Activated CD4-positive, CD25-positive, alpha-beta regulatory T cell treated with anti-CD3 and anti-CD28 coated beads, Interleukin-2, amount 50 U/mL, for 24 hours (primary cell): ENCODE measurements at regions not wholly inside any gene's neighbourhood (a gene's known extent, or its start where the extent isn't known, plus 50 kb on each side); places are given as distances from the start of the nearest gene placed in this dataset.
"Not testable (repeated sequence)": the region's sequence is repeated elsewhere in the genome, so short reads cannot be mapped to it uniquely, and the experiment has no call there.

Experiments
- ATAC-seq, 2 donors: fragments of 150-1000 bp; cut with Tn5 transposase; one replicate each; pipeline ENCODE4 v1.10.0; 2021; ENCODE audit warnings: mild to moderate bottlenecking in 1 of 2, moderate library complexity in 1 of 2

DNA sequence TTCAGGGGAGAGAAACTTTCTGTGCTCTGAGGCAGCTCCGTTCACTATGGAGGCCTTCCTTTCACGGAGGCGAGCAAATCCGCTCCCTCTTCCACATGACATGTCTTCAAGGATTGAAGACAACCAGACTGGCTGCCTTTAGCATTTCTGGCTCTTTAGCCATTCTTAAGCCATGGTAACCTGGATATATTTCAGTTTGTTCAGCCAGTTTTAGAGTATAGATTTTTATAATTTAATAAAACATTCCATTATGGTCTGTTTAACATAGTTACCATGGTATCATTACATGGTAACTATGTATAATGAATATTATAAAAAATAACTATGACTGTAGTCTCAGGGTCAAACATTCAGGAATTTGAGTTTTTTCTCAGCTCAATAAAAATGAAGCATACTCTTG is 54.2 kb upstream of the NFIA start:
- ATAC-seq, result no peak

DNA sequence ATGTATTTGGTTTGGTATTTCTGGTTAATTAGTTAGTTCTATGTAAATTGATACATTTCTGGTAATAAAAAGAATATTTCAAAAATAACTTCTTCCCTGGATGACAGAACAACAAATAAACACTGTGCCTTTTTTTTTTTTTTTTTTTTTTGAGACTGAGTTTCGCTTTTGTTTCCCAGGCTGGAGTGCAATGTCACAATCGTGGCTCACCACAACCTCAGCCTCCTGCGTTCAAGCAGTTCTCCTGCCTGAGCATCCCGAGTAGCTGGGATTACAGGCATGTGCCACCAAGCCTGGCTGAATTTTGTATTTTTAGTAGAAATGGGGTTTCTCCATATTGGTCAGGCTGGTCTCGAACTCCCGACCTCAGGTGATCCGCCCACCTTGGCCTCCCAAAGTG is 64.3 kb upstream of the NFIA start:
- ATAC-seq, result not testable (repeated sequence)

GRCh38 chr1:61017651-61018050 is 64.7 kb upstream of the NFIA start:
- no peak for ATAC-seq

DNA sequence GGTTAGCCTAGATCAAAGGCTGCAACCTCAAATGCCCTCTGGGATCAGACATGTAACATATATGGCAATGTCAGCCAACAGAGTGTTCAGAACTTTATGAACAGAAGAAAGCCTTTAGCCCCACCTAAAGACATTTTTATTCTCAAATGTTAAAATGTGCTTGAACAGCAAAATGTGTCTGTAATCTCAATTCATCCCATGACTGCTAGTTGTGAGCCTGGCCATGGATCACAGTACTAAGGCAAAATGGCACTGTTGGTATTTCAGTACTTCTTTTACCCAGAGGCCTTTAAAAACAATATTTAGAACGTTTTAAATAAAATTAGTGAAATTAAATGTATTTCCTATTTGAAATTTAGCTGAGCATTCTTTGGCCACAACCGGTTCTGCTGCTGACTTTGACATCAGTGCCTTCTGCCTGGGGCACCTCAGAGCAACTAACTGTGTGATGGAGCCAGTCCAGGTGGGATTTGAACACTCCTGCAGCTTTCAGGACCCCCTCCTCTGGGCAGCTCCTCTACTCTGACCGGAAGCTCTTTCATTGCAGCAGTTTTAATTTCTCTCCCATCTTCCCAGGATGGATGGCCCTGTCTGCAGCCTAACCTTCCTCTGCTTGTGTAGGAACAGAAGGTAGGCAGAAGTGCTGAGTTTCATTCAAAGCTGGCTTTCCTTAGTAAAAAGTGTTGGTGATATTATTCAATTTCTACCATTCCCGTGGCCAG is 68.3 kb upstream of the NFIA start:
- ATAC-seq, result no peak

DNA sequence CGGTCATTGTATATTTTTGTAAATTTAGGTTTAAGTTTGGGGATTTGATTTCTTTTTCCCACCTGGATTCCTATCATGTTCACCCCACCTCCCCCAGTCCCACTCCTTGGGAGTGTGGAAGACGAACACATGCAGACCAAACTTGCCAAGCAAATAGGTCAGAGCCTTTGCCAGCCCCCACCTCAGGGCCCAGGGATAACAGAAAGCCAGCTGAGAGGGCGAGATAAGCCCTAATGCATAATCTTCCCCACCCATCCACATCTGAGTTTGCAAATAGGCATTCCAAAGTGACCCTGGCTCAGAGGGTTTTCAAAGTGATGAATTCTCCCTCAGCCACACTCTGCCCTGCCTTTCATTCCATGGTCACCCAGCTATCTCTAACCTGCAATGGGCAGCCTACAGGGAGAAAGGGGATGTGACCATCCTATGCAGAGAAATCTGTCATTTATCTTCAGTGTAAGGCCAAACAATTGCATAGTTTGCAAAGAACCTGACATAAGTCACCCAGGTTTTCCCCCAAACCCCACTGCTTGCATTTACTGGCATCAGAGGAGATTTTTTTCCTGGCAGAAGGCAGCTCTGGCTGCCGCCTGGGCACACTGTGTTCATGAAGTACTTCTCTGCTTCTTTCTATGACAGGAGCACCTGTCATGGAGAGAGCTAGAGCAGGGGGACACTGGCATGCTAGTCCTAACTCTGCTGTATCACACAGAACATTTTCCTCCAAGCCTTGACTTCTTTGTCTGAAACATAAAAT is 69.0 kb upstream of the NFIA start:
- no peak for ATAC-seq

DNA sequence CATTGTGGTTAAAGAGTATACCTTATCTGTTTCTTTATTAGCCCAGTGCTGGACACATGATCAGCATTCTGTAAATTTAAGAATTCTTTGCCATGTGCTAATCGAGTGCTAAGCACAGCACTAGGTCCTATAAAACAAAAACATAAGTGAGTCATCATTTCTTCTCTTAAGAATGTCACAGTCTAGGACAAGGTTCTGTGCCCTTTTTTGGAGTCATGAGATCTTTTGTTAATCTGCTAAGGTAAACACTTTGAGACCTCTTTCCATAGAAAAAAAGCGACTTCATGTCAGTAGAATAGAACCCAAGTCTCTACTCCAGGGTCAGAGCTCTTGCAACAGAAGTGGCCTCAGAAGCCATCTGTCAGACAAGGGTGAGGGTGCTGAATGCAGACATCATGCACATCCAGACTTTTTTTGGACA is 70.0 kb upstream of the NFIA start:
- no peak for ATAC-seq

GRCh38 chr1:61011561-61012263 is 70.6 kb upstream of the NFIA start:
- ATAC-seq, result no peak

- ATAC-seq, result no peak
Observed at GRCh38 chr1:61007534-61008364, 74.6 kb upstream of the NFIA start.

- no peak for ATAC-seq
Observed at GRCh38 chr1:61005614-61006580, 76.5 kb upstream of the NFIA start.

DNA sequence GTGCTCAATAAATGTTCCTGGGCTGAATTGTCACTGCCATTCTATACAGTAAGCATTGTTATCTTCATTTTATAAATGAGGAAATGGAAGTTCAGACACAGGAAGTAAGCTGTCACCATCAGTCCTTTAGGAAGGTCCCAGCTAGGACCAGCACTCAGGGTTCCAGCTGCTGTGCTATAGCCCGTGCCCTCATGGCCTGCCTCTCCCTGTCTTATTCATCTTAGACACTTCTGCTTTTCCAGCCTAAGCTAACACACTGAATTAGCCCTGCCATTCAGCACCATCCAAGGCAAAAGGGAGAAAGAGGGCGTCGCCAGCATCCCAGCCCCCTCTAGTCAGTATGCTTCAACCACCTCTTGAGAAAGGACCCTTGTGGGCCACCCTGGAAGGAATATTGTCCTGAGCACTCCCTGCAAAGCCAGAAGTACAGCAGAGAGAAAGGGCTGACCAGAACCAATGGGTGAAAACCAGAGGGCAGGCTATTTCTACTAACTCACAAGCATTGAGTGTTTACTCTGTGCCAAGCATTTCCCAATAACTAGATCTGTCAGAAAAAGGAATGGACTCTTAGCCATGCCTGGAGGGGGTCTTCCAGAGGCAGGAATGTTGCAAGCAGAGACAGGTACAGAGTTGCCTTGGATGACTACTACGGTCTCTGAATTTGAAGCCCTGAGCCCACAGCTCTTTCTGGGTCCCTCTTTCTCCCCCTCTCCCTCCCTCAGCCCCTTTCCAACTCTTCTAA is 77.9 kb upstream of the NFIA start:
- no peak for ATAC-seq

DNA sequence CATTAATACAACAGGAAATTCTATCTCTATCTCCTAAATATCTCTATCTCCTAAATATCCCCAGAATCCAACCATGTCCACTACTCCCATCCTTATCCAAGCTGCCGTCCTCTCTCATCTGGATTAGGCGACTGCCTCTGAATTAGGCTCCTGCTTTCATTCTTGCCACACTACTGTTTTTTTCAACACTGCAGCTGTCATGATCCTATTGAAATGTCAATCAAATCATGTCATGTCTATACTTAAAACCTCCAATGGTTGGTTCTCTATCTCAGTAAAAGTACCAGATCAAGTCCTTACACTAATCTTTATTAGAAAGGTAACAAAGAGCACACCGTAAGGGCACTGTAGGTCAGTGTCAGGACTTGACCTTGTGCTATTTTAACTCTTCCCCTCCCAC is 82.0 kb upstream of the NFIA start:
- no peak for ATAC-seq

DNA sequence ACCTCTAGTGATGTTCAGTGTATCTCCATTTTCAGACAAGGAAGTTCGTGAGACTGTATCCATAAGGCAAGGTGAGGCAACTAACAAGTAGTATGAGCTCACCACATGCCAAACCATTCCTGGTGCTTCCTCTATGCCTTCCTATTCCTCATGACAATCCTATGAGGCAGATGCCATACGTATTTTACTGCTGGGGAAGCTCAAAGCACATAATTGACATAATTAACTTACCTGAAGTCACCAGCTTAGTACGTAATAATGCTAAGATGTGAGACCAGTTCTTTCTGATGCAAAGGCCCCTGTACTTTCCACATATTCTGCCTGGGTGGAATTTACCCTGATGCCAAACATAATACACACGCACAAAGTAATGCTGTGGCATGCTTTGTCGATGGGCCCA is 83.6 kb upstream of the NFIA start:
- no peak for ATAC-seq

DNA sequence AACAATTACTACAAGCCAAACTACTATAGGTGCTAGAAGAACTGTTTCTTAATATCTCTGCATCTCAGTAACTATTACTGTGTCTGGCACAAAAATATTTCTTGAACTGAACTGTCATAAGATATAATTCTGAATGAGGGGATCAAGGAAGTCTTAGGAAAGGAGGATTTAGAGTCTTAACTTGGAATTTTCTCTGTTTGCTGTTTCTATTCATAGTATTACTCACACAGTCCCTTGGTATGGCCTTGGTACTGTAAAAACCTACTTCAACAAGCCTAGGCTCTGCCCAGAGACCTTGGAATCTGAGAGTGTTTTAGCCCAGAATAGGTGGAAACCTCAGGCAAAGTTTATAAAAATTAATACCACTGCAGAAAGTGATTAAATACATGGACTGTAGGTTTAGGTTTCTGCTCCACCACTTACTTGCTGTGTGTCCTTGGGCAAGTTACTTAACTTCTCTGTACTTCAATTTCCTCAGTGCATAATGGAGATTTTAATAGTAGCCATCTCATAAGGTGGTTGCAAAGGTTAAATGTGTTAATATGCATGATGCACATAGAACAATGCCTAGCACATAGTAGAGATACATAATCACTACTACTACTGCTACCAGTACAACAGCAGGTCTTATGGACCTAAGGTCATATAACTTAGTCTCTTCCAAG is 87.4 kb upstream of the NFIA start:
- ATAC-seq, result no peak

- ATAC-seq, result no peak
Observed at GRCh38 chr1:60994369-60994768, 88.0 kb upstream of the NFIA start.

GRCh38 chr1:60992165-60992564 is 90.2 kb upstream of the NFIA start:
- no peak for ATAC-seq

- no peak for ATAC-seq
Observed at GRCh38 chr1:60990714-60991090, 91.7 kb upstream of the NFIA start.

DNA sequence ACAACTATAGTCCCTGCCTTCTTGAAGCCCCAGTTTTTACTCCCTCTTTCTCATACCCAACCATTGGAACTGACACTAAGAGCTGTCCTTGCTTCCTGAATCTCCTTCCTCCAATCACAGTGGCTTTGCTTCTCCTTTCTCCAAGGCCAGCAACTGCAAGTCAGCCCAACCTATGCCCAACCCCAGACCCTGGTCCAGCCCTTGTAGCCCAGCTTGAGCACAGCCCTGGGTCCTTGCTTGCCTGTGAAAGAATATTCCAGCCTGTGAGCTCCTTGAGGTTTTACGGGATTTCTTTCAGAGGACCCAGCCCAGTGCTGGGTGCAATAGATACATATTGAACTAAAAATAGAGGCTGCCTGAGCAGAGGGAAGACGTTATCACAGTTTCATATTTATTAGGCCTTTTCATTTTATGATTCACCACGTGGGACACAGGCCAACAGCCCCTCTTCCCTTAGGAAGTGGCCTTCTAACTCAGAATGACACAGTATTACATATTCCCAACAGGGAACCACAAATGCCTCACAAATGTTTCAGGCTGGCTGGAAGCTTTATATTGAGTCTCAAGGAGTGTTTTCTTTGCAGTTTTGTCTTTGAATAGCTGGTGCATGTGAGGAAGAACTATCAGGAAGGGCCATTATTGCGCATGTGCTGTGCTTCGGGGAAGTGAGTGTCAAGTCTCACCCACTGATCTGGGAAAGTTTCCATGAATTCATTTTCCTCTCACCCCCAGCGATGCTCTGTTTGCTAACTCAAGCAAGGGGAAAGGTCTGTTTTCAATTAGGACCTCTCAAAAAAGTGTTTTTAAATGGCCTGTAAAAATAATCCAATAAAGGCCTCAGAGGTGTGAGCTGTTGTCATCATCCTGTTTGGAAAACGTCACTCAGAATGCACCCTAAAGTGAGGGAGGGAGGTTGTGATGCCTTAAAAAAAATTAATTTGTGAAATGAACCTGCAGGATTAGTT is 92.3 kb upstream of the NFIA start:
- no peak for ATAC-seq

GRCh38 chr1:60988891-60989290 is 93.5 kb upstream of the NFIA start:
- ATAC-seq, result no peak

DNA sequence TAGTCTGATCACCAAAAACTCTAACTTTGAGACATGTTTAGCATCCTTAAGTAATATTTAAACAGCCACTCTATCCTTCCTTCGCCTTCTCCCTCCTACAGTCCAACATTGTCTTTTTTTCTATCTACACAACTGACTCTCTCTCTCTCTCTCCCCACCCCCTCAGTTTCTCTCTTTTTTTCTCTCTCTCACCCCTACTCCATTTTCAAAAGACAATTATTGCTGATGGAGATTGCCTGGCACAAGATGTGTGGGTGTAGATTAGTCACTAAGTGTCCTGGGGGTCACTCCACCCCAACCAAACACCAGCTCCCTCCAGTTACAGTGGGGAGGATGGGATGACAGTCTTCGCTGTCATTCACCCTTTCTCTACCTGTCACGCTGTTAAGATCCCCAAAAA is 94.5 kb upstream of the NFIA start:
- ATAC-seq, result no peak
